ENCODE measurements at regions not wholly inside any gene's neighbourhood (a gene's known extent, or its start where the extent isn't known, plus 50 kb on each side); places are given as distances from the start of the nearest gene placed in this dataset. TPM values are rescaled to one million over a fixed set of nuclear protein-coding genes. Genes with fewer than 3 reads are reported as not detected.

Small RNA genes lying in the stretch of these regions (small RNA-seq; reads per million reads assigned to genes)
- gene RNA5SP478 (ENCODE audit: low replicate concordance), result not detected
